HG02571 (cell line): ENCODE measurements at regions not wholly inside any gene's neighbourhood (a gene's known extent, or its start where the extent isn't known, plus 50 kb on each side); places are given as distances from the start of the nearest gene placed in this dataset.

Experiments
- ATAC-seq: cut with Tn5 transposase; IDR thresholded peaks from one replicate; pipeline ENCODE4 v1.9.1; 2021; ENCODE audit warnings: mild to moderate bottlenecking, moderate library complexity; ENCODE audit not compliant: unreplicated experiment

DNA sequence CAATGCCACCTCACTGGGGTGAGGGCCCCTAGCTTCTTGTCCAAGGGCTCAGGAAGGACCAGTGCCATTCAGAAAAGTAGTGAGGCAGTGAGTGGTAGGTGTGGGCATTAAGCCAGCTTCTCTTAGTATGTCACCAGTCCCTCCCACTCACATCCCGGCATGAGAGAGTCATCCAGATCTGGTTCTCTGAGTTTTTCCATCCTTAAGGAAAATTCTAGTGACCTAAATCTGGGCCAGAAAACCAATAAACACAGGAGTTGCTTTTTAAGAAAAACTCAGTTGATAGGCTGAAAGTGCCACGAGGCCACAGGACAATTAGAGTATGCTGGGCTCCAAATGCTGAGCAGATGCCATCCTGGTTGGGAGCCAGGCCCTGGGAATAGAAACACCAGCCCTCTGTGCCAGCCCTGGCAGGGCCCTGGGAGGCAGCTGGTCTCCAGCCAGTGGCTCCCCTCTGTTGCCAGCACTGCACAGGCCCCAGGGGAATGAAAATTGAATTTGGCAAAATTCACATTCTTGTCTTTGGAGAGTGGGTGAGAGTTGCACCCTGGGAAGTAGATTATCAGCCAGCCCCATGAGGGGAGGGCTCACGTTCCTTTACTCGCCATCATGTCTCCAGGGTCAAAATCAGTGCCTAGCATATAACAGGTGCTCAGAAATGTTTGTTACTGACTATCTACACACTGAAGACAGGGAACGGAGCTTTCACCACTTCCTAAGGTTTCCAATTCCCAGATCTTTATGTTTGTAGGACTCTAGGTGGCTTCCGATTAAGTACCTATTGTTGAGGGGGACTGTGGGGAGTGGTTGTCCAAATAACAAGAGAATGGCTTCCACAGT, 52.8 kb downstream of the FAM43A start:
- ATAC-seq: no peak

DNA sequence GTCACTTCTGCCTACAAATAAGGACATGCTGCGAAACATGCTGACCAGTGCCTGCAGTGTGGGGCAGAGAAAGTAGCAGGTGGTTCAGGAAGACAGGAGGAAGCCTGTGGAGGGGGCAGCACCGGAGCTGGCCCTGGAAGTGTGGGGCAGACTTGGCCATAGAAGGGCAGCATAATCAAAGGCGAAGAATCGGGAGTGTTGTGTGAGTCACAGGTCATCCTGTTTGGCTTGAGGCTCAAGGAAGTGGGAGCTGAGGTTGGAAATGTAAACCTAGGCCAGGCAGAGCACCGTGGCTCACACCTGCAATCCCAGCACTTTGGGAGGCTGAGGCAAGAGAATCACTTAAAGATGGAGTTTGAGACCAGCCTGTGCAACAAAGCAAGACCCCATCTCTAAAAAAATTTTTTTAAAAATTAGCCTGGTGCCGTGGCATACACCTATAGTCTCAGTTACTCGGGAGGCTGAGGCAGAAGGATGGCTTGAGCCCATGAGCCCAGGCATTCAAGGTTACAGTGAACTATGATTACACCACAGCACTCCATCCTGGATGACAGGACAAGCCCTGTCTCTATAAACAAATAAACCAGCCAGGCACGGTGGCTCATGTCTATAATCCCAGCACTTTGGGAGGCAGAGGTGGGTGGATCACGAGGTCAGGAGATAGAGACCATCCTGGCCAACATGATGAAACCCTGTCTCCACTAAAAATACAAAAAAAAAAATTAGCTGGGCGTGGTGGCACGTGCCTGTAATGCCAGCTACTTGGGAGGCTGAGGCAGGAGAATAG, 54.0 kb downstream of the FAM43A start:
- no peak for ATAC-seq

DNA sequence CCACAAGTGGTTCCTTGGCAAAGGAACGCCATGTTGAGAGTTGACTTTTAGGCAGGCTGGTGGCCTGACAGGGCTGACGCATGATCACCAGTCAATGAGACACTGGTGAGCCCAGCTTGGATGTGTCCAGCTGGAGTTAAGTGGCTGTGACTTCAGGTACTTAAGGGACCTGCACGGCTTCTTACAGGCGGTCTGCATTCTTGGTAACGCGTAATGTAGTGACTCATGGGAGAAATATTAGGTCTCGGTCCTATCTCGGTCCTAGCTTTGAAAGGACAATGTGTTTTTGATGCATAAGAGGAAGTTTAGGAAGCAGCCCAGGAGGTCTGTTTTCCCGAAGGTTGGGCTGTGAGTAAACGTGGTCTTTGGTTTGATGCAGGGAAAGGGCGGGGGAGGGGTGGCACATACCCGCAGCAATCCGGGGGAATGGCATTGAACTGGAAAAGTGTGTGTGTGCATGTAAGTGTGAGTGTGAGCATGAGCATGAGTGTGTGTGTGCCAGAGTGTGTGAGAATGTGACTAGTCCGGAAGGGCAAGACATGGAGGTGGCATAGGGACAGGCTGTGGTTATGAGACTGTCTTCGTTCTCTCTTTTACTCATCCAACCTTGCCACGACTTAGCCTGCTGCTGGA, 55.3 kb downstream of the FAM43A start:
- ATAC-seq: no peak

DNA sequence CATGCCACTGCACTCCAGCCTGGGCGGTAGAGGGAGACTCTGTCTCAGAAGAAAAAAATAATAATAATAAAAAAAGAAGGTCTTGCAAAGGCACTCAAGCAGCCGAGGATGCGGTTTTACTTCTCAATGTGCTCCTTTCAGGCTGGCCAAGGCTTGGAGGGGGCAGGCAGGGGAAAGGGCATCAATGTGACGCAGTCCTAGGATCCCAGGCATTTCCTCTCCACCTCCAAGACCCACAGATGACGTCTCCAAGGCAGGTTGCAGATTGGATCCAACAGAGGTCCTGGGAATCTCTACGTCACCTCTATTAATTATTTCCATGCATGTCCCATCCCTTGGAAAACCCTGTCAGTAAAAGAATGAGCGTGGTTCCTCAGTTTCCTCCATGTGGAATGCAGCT, 56.2 kb downstream of the FAM43A start:
- ATAC-seq: no peak

DNA sequence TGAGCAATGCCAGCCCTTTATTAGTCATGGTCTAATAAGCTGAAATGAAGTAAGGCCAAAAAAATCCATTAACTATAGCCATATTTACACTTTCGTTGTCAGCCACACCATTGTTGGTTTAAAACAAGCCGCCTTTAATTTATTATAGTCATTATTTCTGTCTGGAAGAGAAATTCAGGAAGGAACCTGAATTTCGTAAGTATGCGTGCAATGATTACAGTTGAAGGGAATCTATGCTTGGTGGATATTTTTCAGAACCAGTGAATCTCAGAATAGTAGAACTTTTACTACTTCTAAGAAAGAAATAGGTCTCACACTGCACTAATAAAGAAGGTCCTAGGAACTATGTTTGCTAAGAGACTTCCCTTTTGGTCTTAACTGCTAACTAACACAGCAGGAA, 59.1 kb downstream of the FAM43A start:
- ATAC-seq: no peak

DNA sequence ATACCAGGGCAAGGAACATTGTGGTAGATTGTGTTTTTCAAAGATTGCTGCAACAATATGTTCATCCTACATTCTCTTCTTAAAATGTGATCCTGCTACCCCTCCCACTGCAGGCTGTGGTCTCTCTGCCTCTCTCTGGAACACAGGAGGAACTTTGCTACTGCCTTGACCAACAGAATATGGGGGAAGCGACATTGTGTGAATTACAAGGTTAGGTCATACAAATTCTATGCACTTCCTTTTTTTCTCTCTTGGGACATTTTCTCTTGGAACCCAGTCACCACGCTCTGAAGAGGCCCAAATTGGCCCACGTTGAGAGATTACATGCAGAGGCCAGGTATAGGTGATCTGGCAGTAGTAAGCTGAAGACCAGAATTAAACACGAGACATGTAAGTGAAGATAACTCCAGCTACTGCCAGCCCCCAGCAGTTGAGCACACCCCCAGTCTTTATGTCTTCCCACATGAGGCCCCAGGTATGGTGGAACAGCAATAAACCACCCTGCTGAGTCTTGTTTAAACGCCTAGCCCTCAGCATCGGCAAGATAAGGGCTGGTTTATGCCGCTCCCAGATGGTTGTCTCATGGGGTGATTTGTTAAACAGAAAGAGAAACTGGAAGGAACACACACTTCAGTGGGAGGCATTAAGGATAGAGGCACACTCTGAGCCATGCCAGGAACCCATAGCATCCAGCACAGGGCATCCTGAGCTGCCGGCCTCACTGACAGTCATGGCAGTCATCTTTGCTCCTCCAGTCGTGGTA, 59.9 kb downstream of the FAM43A start:
- no peak for ATAC-seq

DNA sequence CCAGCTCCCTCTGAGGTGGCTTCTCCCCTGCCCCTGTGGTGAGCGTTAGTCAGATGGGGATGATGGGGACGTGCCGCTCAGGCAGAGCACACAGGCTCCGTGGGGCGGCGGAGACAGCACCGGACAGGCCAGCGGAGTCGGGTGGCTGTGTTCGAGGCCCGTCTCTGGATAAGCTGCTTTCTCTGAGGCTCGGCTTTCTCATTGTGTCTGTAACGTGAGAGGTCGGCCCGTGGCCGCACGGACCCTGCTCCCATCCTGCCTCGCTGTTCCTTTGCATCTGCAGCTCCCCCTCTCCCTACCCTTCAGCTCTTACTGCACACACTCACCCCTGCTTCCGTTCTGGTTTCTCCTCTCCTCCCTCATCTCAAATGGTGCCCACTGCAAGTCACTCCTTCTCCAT, 62.5 kb downstream of the FAM43A start:
- ATAC-seq: no peak

DNA sequence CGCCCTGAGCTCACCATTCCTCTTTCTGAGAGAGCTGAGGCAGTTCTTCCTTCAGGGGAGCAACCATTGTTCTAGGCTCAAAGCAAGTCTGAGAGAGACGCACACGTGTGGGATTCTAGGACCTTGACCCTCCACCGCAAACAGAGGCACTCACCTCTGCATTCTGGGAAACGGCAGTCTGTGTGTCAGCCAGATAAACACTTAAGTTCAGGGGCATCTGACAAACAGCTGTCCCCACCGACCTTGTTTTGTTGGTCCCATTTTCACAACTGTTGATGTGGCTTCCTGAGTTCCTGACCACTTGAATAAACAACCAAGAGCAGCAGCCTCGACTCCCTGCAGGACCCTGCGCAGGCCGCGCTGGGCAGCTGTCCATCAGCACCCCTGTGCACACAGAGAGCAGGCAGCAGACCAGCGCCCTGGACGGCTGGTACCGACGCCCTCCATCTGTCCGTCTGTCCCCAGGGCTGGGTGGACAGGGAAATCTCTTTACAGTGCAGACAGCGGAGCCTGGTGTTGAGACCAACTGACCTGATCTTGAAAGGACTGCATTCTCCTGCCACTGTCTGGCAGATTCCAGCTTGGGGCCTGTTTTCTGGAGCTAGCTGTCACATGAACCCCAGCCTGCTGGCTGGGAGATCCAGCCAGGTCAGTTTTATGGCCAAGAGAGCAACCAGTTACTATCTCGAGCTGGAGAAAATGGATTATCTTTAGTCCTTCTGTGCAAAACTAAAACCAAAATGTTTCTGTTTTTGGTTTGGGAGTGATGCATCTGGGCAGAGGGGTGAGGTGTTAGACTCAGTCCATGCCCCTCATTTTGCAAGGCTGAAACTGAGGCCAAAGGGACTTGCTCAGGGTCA, 64.2 kb downstream of the FAM43A start:
- ATAC-seq: no peak

DNA sequence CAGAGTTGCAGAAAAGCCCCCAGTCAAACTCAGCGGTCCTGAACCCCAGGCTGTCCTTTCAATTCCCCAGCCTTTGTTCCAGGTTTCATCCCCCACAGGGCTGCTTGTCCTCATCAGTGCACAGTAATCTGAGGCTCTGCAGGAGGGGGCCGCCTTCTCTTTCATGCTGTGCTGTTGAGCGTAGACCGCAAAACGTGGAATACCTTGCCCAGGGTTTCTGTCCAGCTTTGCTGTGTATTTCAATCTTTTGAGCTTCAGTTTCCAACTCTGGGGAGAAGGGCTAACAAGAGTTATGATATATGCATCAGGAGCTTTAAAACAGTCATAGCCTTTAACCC, 64.8 kb downstream of the FAM43A start:
- ATAC-seq: no peak

DNA sequence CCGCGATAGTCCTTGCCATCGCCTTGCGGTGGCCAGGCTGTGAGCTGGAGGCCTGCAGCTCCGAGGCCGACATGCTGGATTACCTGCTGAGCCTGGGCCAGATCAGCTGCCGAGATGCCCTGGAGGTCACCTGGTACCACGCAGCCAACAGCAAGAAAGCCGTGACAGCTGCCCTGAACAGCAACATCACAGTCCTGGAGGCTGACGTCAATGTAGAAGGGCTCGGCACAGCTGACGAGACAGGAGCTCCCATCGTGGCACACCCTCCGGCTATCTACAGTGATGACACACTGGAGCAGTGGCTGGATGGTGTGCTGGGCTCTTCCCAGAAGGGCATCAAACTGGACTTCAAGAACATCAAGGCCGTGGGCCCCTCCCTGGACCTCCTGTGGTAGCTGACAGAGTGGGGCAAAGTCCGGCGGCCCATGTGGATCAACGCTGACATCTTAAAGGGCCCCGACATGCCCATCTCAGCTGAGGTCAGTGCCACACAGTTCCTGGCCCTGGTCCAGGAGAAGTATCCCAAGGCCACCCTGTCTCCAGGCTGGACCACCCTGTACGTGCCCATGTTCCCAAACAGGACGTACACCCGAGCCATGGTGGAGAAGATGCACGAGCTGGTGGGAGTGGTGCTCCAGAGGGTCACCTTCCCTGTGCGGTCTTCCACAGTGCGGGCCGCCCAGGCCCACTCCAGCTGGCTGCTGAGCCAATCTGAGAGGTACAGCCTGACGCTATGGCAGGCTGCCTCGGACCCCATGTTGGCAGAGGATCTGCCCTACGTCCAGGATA, 70.2 kb downstream of the FAM43A start:
- no peak for ATAC-seq

DNA sequence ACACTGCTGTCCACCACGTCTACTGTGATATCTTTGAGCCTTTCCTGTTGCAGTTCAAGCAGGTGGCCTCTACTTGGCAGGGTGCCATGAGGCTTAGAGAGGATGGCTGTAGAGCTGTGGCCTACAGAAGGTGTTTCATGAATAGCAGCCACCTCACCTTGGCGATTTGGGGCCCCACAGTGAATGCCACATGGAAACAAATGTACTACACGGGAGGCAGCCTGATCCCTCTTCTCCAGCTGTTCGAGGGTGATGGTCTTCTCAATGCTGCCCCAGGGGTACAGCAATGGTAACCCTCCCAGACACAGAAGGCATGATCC, 70.7 kb downstream of the FAM43A start:
- ATAC-seq: no peak

DNA sequence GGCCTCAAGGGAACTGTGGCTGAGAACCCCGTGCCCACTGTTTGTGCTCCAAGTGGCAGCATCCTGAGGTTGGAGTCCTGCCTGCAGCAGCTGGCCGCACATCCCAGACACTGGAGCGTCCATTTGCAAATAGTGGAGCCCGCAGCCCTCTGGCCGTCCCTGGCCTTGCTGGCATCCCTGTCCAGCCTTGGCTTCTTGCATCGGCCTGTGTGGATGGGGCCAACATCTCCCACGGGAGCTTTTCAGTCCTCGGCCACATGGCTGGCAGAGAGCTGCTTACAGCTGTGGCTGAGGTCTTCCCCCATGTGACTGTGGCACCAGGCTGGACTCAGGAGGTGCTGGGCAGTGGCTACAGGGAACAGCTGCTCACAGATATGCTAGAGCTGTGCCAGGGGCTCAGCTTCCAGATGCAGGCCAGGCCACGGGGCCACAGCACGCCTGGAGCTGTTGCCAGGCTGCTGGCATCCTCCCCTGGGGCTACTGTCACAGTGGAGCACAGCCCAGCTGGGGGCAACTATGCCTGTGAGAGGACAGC, 71.2 kb downstream of the FAM43A start:
- no peak for ATAC-seq

DNA sequence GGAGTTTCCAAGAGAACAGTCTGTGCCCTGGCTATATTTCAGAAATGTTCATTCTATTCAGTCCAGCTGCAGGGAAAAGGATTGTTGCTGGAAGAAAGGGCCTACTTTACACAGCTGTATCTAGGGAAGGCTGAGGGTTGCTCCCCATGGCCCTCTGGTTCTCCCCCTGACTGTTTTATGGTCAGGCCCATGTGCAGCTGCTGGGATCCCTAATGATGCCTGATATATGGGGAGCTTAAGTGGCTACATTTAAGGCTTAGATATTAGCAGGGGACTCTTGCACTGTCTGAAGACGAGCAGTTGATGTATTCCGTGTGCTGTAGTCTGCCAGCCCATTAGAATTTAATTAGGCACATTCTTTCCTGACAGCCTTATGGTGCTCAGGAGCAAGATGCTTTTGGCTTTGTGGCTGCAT, 72.0 kb downstream of the FAM43A start:
- no peak for ATAC-seq

DNA sequence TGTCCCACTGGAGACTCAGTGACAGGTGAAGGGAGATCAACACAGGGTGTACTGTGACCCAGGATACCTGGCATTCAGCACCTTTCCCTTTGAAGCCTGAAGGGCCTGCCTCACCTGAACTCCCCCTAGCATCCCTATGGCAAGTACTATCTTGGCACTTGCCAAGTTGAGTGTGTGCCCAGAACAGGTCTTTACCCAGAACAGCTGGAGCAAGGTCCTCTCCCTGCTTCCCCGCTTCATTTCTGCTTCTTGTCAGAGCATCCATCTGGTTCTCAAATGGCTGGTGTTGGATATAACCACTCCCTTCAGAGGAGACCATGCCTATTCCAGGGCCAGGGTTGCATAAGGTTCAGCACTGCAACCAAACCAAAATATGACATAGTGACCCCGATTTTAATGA, 73.0 kb downstream of the FAM43A start:
- ATAC-seq: no peak

DNA sequence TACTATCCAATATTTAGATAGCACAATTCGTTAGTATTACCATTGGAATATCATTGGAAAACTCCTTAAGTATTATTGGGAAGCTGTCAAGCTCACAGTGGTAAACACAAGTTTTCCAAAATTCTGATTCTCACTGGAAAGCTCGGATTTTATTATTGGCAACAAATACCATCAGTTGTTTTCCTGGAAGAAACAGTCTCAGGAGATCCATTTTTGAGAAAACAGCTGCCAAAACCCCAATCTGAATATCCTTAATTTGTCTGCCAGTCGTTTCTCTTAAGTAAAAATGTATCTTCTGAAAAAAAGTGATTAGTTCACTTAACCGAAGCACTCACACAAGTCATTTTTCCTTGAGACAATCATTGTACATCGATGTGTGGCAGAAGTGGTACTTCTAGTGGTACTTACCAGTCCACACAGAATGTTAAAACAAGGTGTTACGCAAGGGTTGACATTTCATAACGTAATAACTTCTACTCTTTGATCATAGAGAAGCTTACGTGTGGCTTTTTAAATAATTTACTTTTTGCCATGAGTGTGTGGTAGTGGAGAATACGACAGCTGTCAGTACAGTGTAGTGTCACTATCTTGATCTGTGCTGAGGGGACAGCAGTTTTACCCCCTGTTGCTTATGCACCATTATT, 74.9 kb downstream of the FAM43A start:
- ATAC-seq: no peak

DNA sequence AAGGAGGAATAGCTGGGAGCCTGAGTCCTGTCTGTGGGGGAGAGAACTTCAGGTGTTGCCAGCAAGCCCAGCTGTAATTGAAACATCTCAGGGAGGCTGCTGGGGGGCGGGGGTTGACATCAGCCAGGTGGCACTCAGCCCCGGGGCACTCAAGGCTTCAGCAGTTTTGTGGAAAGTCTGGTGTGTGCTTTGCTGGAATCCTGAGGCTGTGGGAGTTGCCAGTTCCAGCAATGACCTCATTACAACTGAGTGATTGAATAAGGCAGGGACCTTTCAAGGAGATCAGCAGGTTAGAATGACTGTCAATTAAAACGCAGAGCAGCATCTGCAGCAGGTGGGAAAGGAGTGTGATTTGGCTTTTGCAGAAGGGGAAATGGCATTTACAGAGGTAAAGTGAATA, 75.7 kb downstream of the FAM43A start:
- ATAC-seq: no peak

DNA sequence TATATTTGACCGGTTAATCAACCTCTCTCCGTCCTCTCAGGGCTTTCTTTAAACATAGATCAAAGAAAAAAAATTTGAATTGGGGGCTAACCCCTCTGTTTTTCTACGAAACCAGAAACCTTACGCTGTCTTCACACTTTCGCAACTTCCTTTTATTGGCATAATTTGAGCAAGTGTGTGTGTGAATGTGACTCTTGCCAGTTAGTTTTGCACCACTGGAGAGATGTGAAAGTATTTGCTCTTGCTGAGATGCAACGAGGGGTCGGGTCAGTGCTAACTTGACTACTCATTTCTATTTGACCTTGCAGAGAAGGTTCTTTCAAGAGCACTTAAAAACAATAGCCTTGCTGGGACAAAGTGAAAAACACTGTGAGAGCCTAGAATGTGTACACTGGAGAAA, 81.2 kb downstream of the FAM43A start:
- ATAC-seq: no peak

DNA sequence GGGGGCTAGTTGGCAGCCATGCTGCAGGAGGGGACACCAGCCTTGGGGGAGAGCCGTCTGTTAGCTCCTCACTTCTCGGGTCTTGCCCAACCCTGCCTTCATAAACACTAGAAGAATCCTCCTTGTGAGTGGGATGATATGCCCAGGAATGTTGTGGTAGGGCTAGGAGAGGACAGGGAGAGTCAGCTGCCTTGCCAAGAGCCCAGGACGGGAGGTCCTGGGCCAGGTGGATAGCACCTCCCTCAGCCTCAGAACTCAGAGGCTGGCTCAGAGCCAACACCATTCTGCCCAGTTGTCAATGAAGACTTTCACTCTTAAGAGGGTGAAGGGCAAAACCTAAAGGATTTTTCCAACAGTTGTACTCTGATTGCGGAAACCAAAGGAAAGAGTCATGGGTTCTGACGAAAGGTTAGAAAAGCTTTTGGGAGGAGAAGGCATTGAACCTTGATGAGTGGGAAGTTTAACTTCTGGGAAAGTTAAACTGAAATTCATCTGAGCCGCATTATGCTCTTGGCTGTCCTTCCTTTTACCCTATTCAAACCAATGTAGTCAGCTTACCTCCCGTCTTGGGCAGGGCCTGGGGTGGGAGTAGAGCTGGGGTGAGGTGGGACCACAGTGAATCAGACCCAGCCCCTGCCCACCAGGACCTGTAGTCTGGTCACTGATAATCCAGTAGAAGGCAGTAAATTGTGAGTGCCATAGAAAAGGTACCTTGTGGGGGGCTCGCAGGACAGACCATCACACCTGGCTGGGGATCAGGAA, 81.9 kb downstream of the FAM43A start:
- ATAC-seq: no peak
